Hypothalamus (tissue), 51 donors: ENCODE measurements at regions not wholly inside any gene's neighbourhood (a gene's known extent, or its start where the extent isn't known, plus 50 kb on each side); places are given as distances from the start of the nearest gene placed in this dataset.

Experiments used
- DNase-seq, 51 donors: peaks; one replicate each; lab custom pipeline; 2025; lab: John Stamatoyannopoulos, UW

GRCh38 chr18:40056079-40056692 is 1898.8 kb upstream of the PIK3C3 start:
- peak in 1 of 51 donors; percentile 2 for DNase-seq

DNA sequence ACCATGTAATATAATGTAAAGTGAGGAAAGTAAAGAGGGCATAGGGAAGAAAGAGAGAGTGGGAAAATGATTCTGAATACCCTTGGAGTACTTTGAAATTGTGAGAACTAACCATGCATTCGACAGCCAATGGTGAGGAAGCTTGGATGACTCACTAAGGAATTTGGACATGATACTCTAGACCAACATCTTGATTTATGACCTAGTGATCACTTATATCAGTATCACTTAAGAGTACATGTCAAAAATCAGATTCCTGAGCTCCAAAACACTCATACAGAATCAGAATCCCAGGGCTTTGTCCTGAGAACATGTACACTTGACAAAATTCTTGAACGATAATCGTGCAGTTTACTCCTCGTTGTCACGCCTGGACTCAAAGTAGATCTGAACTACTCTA is 1899.8 kb upstream of the PIK3C3 start:
- no peak for DNase-seq

- DNase-seq, result no peak
Observed at GRCh38 chr18:40049716-40050115, 1905.3 kb upstream of the PIK3C3 start.

- no peak for DNase-seq
Observed at GRCh38 chr18:40048886-40049650, 1906.0 kb upstream of the PIK3C3 start.

GRCh38 chr18:40048253-40048652 is 1906.8 kb upstream of the PIK3C3 start:
- no peak for DNase-seq

- no peak for DNase-seq
Observed at GRCh38 chr18:40046596-40046995, 1908.4 kb upstream of the PIK3C3 start.

DNA sequence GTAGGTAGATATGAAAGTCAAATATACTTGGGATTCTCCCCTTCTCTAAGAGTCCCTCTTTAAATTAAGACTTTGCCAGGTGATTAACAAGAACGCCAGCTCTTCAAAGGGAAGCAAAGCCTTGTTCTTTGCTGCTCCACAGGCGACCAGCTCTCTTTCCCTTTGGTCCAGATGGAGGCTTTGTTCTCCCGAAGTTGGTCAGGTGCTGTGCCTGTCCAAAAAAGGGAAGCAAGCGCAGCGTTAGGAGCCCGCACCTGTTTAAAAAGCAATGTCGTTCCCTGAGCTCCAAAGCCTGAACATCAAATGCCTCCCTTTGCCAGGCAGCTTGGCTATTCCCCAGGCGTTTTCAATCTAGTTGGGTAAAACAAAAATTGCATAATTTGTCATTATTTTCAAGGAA is 1913.1 kb upstream of the PIK3C3 start:
- DNase-seq, result no peak

- DNase-seq, result no peak
Observed at GRCh38 chr18:40040574-40040973, 1914.5 kb upstream of the PIK3C3 start.

DNA sequence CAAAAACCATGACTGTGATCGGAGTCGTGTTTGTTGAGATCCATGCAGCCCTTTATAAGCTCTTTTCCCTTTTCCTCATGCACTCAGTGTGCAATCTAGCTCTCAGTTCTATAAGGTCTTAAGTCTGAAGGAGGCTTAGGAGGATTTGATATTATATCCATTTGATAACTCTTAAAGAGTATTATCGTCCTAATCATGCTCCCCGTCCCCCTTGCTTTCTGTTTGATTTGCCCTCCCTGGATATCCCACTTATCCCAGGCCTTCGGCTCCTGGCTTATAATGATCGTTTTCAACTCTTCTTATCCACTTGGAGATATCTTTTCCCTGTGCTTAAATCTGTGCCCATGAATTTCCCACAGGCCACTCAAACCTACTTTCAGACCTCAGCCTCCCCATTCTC is 1917.7 kb upstream of the PIK3C3 start:
- DNase-seq, result no peak

DNA sequence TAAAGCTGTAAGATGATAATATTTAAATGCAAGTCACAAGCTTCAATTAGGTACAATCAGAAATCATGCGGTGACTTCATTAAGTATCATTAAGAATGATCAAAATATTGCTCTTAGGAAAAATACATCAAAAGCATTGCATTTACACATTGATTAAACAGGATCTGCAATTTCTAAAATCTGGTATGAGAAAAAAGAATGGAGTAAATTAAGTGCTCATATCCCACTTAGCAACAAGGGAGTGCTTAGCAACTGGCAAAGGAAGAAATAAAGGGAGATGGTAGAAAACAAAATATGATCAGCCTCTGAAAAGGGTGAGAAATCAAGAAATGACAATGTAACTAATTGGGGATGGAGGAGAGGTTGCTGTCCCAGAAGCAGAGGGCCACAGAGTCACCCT is 1918.2 kb upstream of the PIK3C3 start:
- DNase-seq, result peak in 1 of 51 donors; percentile 9

DNA sequence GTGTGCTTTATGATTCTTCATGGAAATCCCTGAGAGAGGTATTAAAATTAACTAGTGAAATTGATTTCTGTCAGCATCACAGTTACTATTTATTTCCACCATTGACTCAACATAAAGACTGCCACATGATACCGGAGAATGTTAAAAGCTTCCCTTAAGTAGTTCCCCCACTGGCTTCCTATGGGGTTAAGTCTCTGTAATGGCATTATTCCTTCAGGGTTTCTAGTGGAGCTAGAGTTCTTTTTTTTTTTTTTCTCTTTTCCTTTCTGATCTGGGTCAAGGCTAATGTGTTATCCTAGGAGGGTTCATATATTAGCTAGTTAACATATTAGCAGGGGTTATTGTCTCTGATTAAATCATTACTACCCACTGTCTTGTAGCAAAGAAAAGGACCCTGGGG is 1919.1 kb upstream of the PIK3C3 start:
- DNase-seq, result no peak

GRCh38 chr18:40032076-40032475 is 1923.0 kb upstream of the PIK3C3 start:
- DNase-seq, result no peak

DNA sequence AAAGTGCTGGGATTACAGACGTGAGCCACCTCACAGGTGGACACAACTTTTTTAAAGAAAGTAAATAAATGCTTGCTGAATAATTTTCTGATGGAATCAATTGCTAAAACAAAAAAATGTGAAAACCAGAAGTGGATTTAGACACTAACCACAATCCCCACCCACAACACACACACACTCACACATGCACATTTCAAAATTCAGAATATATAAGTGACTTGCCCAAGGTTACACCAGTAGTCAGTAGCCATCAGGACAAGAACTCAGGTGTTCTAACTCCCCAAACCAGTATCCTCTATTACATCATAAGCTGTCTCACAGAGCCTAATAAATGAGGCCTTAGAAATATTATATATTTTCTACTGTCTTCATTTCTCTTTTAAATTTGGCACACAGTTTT is 1923.6 kb upstream of the PIK3C3 start:
- no peak for DNase-seq

DNA sequence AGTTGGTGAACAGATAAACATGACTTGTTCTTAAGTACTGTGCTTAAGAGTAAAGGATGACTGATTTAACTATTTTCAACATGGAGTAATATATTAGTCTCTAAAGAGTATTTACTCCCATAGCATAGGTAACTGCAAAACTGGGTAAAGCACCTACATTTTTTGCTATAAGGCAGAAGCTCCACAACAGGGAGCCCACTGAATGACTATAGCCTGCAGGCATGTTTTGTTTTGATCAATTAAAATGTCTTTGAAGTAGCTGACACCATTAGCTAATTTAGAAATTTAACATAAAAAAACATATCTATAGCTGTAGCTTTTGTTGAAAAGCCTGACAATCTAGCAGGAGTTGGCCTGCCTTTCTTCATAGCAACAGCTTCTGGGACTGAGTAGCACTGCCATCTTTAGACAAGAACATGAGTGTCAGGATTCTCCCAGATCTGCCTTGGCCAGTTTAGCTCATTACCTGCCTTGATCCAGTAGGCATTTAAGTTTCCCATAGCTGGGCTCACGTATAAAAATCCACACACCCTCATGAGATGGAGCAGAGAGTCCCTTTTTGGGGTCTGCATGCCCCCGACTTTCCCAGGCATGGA is 1935.1 kb upstream of the PIK3C3 start:
- no peak for DNase-seq

DNA sequence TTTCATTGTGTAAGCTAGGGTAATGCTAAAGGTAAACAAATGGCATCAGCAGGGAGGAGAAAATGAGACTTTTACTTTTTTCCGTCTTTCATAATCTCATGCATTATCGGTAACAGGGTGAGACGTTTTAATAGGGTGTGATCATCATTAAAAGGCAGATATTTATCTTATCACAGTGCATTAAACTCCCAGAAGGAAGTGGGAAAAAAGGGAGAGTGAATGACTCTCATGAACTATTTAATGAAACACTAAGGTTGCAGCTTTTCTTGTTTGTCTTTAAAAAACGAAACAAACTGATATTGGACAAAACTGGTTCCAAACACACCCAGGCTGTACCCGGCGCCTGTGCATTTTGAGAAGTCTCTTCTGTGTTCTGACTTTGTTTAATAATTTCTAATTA is 1936.8 kb upstream of the PIK3C3 start:
- DNase-seq, result no peak

GRCh38 chr18:40017021-40017420 is 1938.0 kb upstream of the PIK3C3 start:
- no peak for DNase-seq

- no peak for DNase-seq
Observed at GRCh38 chr18:40016405-40016804, 1938.6 kb upstream of the PIK3C3 start.

DNA sequence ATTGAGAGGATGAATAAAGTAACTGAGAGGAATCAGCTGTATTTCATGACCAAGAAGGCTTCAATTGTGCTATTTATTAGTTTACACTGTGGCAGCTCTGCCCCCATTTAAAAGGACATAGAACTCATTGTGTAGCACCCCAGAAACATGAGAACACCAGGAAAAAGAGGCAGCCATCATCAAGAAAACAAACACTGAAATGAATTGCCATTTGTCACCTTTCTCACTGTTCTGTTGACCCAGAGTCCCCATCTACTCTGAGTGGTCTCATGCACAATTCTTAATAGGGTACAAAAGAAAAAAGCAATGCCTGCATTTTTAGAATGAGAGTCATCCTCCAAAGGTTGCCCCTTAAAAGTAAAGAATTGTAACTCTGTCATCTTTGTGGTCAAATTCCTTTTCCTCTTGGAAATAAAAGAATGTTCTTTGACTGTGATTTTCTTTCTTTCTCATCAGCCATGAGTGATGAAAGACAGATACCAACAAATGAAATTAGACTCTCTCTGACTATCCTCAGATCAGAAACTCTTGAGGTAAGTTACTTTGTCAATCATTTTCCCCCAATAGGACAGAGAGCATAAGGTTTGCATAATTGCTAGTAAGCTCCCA is 1941.9 kb upstream of the PIK3C3 start:
- peak in 2 of 51 donors; percentile 0 to 47 for DNase-seq

DNA sequence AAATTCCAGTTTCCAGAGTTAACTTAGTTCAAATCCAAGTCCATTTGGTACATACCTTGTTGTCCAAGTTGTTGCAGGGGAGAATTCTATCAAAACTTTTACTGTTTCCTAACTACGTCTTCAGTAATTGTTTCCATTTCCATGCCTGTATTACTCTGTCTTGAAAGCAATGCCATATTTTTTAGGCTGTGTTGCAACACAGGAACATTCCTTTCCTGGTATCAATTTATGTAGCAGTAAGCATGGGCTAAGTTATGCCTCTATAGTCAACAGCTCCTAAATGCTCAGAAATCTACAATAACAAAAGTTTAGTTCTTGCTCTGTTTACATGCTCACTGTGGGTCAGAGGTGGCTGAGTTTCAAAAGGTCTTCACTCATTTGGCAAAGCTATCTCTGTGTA is 1943.8 kb upstream of the PIK3C3 start:
- DNase-seq, result no peak

GRCh38 chr18:40006634-40007033 is 1948.4 kb upstream of the PIK3C3 start:
- DNase-seq, result peak in 3 of 51 donors; percentile 2 to 13 (median 8)

DNA sequence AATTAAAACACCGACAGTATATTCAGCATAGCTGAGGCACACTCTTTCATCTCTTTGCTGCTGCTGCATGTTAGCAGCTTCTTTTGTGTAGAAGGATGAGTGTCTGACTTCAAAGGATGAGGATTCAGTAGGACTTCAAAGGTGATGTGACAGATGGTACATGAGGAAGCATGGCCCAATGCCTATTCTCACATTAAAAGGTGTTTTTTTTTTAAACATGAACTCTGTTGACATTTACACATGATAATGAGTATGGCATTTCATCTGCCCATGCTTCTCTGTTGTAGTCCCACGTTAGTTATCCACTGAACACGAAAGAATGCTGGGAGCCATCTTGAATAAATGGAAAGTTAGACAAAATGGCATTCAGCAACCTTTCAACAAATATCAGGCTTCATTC is 1950.8 kb upstream of the PIK3C3 start:
- DNase-seq, result no peak

DNA sequence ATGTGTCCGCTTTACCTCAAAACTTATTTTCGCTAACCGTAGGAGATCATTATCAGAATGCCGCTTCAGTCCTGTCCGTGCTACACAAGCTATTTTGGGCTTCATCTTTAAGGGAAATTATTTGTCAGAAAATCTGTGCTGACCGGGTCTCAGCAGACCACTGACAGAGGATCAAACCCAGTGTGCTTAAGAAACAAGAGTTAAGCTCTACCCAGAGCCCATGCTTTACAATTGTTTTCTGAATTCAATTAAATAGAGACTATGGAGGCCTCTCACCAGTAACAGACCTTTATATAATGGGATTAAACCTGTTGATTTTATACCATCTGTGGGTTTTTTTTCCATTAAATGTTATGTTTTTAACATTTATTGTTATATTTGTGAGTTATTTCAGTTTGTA is 1956.7 kb upstream of the PIK3C3 start:
- no peak for DNase-seq
